A673 (cell line): ENCODE measurements at regions not wholly inside any gene's neighbourhood (a gene's known extent, or its start where the extent isn't known, plus 50 kb on each side); places are given as distances from the start of the nearest gene placed in this dataset.
"Not testable (repeated sequence)": the region's sequence is repeated elsewhere in the genome, so short reads cannot be mapped to it uniquely, and the experiment has no call there.

Experiments used
- BruUV-seq: library from RNA; stranded (reverse); fragments of 400-500 nt; replicated peaks from 2 replicates; lab custom pipeline; 2021; lab: Mats Ljungman, UMichigan
- CTCF ChIA-PET: fragments of 300-600 bp; sonication (Branson Sonifier 250); formaldehyde crosslinking; loops from one replicate; lab custom pipeline; 2022; ENCODE audit warnings: antibody characterized with exemption; lab: Charles Lee
- POLR2A ChIA-PET: fragments of 300-600 bp; sonication (Branson Sonifier 250); formaldehyde crosslinking; loops from one replicate; lab custom pipeline; 2022; ENCODE audit warnings: antibody characterized with exemption; ENCODE audit not compliant: low non-redundant PET; lab: Charles Lee
- DNase-seq: peaks from one replicate; pipeline ENCODE4 v3.0.0-alpha.2; 2015; ENCODE audit warnings: low spot score
- H3K27ac ChIP-seq: fragments of 200-600 bp; sonication (generic); 2 replicates; pipeline ENCODE4 v1.5.1; 2016; ENCODE audit warnings: mixed run types, low read depth, mild to moderate bottlenecking, mixed read lengths, antibody characterized with exemption, low read length; ENCODE audit not compliant: poor library complexity, severe bottlenecking
- H3K27me3 ChIP-seq: fragments of 200-600 bp; sonication (generic); replicated peaks from 2 replicates; pipeline ENCODE4 v1.6.1; 2017; ENCODE audit warnings: mixed run types, low read depth, mild to moderate bottlenecking, mixed read lengths, antibody characterized with exemption, low read length; ENCODE audit not compliant: insufficient read depth, poor library complexity
- H3K36me3 ChIP-seq: fragments of 200-600 bp; sonication (generic); 2 replicates; pipeline ENCODE4 v1.6.1; 2016; ENCODE audit warnings: mixed run types, mild to moderate bottlenecking, mixed read lengths, antibody characterized with exemption, low read length; ENCODE audit not compliant: insufficient read depth, poor library complexity, severe bottlenecking
- H3K4me1 ChIP-seq: fragments of 200-600 bp; sonication (generic); 2 replicates; pipeline ENCODE4 v1.6.1; 2017; ENCODE audit warnings: mixed run types, mild to moderate bottlenecking, mixed read lengths, antibody characterized with exemption, low read length; ENCODE audit not compliant: insufficient read depth, poor library complexity, severe bottlenecking
- H3K4me3 ChIP-seq: fragments of 200-600 bp; sonication (generic); 2 replicates; pipeline ENCODE4 v1.5.1; 2016; ENCODE audit warnings: low read depth, mixed run types, mild to moderate bottlenecking, mixed read lengths, low read length; ENCODE audit not compliant: poor library complexity, severe bottlenecking
- H3K9me3 ChIP-seq: fragments of 200-600 bp; sonication (generic); 2 replicates; pipeline ENCODE4 v1.6.1; 2016; ENCODE audit warnings: mixed run types, low read depth, mild to moderate bottlenecking, mixed read lengths, antibody characterized with exemption, low read length; ENCODE audit not compliant: poor library complexity, severe bottlenecking
- EZH2 ChIP-seq: fragments of 200-600 bp; sonication (generic); IDR thresholded peaks from 2 replicates; pipeline ENCODE4 v1.6.1; 2017; ENCODE audit warnings: borderline replicate concordance, low read depth, mild to moderate bottlenecking, mixed read lengths, antibody characterized with exemption, low read length; ENCODE audit not compliant: poor library complexity, severe bottlenecking
- intact Hi-C: fragments of 100-400 bp; cut with micrococcal nuclease; formaldehyde crosslinking; loops from one replicate; pipeline ENCODE4 v1.10.0; 2022; ENCODE audit not compliant: unreplicated experiment
- TF ChIP-seq, protein P1 (sequence below): fragments of 300-800, 200-600 bp; sonication (generic); conservative IDR thresholded peaks from 2 replicates; pipeline ENCODE4 v1.5.1; 2017; ENCODE audit warnings: low read depth, mild to moderate bottlenecking, antibody characterized with exemption, low read length, moderate library complexity, mixed read lengths

DNA sequence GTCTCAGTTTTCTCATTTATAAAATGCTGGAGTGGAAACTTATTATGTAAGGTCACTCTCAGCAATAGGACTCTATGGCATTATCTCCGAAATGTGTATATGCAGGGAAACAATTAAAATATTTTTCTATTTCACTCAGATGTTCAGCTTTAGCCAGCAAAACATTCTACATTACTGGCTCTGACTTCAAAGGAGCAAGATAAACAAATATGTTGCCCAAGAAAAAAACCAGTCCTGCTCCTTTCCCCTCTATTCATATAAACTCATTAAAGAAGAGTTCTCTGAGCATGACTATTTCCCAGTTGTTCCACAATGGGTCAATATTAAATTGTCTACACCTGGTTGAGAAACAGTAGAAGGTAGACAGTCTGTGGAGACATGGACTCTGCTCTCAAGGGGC, 155.0 kb downstream of the NPR3 start:
- intact Hi-C loops = no loop called here
- ChIA-PET CTCF (no interaction called here), POLR2A (no interaction called here)

DNA sequence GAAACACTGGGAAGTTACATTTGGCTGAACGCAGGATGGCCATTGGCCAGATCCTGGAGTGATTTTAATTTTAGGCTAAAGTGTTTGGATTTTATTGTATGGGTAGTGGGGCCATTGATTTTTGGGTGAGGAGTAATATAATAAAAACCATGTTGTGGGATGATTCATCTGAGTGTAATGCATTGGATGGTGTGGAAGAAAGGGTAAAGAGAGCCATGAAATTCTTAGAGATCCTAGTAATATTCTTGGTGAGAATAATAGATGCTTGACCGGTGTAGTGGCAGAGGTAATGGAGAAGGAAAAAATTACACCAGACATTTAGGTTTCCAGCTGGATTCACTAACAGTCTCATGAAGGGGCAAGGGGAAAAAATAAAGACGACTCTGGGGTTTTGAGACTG, 158.1 kb downstream of the NPR3 start:
- intact Hi-C loops = no loop called here
- H3K4me3 ChIP-seq = no peak overlapping the region
- H3K36me3 ChIP-seq = no peaks in the 10 kb centered on the region
- TF ChIP-seq, protein P1, sequence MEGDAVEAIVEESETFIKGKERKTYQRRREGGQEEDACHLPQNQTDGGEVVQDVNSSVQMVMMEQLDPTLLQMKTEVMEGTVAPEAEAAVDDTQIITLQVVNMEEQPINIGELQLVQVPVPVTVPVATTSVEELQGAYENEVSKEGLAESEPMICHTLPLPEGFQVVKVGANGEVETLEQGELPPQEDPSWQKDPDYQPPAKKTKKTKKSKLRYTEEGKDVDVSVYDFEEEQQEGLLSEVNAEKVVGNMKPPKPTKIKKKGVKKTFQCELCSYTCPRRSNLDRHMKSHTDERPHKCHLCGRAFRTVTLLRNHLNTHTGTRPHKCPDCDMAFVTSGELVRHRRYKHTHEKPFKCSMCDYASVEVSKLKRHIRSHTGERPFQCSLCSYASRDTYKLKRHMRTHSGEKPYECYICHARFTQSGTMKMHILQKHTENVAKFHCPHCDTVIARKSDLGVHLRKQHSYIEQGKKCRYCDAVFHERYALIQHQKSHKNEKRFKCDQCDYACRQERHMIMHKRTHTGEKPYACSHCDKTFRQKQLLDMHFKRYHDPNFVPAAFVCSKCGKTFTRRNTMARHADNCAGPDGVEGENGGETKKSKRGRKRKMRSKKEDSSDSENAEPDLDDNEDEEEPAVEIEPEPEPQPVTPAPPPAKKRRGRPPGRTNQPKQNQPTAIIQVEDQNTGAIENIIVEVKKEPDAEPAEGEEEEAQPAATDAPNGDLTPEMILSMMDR = no peak
- TF ChIP-seq EZH2 = no peak
- DNase-seq = no peak
- ChIA-PET CTCF (no interaction called here), POLR2A (no interaction called here)
- no TSS peak for BruUV-seq
- no peak overlapping the region for H3K27ac ChIP-seq
- no peaks in the 10 kb centered on the region for H3K4me1 ChIP-seq
- no peaks in the 10 kb centered on the region for H3K27me3 ChIP-seq
- H3K9me3 ChIP-seq = peaks cover 3% of the 10 kb centered on the region

More for the DNA sequence above, 155.0 kb downstream of the NPR3 start:
- TF ChIP-seq EZH2 = no peak
- TF ChIP-seq, protein P1 = no peak
- H3K27ac ChIP-seq = no peak overlapping the region
- no peaks in the 10 kb centered on the region for H3K27me3 ChIP-seq
- DNase-seq = no peak
- no peak overlapping the region for H3K4me3 ChIP-seq
- no peaks in the 10 kb centered on the region for H3K4me1 ChIP-seq
- no TSS peak for BruUV-seq
- H3K36me3 ChIP-seq = no peaks in the 10 kb centered on the region
- no peaks in the 10 kb centered on the region for H3K9me3 ChIP-seq

DNA sequence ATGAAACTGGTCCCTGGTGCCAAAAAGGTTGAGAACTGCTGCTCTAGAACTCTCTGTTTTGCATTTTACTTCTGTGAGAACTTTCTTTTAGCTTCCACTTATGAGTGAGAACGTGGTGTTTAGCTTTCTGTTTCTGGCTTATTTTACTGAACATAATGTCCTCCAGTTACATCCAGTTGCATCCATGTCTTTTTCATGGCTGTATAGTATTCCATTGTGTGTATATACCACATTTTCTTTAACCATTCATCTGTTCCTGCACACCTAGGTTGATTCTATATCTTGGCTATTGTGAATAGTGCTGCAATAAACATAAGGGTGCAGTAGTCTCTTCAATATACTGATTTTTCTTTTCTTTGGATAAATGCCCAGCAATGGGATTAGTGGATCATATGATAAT, 165.7 kb downstream of the NPR3 start:
- Histone ChIP-seq H3K4me3 (no peak overlapping the region), H3K9me3 (peaks cover 3% of the 10 kb centered on the region), H3K27ac (no peak overlapping the region), H3K36me3 (no peaks in the 10 kb centered on the region), H3K27me3 (no peaks in the 10 kb centered on the region), H3K4me1 (no peaks in the 10 kb centered on the region)
- TF ChIP-seq EZH2 = no peak
- TF ChIP-seq, protein P1 = no peak
- DNase-seq = no peak
- intact Hi-C loops = no loop called here
- CTCF ChIA-PET = no interaction called here
- POLR2A ChIA-PET = no interaction called here
- BruUV-seq = no TSS peak

DNA sequence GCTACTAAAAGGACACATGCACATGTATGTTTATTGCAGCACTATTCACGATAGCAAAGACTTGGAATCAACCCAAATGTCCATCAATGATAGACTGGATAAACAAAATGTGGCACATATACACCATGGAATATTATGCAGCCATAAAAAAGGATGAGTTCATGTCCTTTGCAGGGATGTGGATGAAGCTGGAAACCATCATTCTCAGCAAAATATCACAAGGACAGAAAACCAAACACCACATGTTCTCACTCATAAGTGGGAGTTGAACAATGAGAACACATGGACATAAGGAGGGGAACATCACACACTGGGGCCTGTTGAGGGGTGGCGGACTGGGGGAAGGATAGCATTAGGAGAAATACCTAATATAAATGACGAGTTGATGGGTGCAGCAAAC, 168.2 kb downstream of the NPR3 start:
- H3K4me3 ChIP-seq, CTCF ChIA-PET, H3K27me3 ChIP-seq, H3K36me3 ChIP-seq, H3K4me1 ChIP-seq, DNase-seq, BruUV-seq, intact Hi-C loops, H3K27ac ChIP-seq, H3K9me3 ChIP-seq, POLR2A ChIA-PET: not testable (repeated sequence)
